ENCODE measurements at regions not wholly inside any gene's neighbourhood (a gene's known extent, or its start where the extent isn't known, plus 50 kb on each side); places are given as distances from the start of the nearest gene placed in this dataset.
A peak's percentile ranks its signal among the peaks of the same experiment; 100 is the strongest.

- Histone ChIP-seq H3K27me3 (no peaks in the 10 kb centered on the region), H3K4me3 (no peak overlapping the region), H3K27ac (no peak overlapping the region), H3K36me3 (no peaks in the 10 kb centered on the region), H3K9me3 (no peaks in the 10 kb centered on the region), H3K4me1 (no peaks in the 10 kb centered on the region)
- no peak for DNase-seq (ENCODE audit: low spot score)
- TF ChIP-seq CTCF (IDR thresholded peaks at IDR 0.05): no peak
Observed at GRCh38 chr11:19327280-19327679, 86.5 kb upstream of the E2F8 start.

DNA sequence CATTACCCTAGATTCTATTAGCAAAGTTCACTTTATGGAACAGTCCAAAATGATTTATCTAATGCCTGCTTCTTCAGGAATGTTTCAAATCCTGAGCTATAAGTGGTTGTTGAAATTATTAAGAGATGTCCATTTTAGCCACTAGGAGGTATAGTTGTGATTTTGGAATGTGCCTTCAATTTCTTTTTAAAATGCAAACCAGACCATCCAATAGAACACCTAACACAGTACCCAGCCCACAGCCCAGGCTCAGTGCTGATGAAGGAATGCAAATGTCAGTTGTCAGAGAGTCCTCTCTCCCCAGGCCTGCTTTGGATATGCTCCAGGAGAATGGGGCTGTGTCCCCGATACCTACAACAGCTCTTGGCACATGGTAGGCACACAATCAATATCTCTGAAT lies 85.8 kb upstream of the E2F8 start:
- no peaks in the 10 kb centered on the region for H3K27me3 ChIP-seq
- H3K4me3 ChIP-seq: no peak overlapping the region
- H3K9me3 ChIP-seq: no peaks in the 10 kb centered on the region
- DNase-seq (ENCODE audit: low spot score): no peak
- H3K27ac ChIP-seq: no peak overlapping the region
- no peaks in the 10 kb centered on the region for H3K4me1 ChIP-seq
- no peaks in the 10 kb centered on the region for H3K36me3 ChIP-seq
- peak in 1 of 2 donors; percentile 49 for TF ChIP-seq CTCF (IDR thresholded peaks at IDR 0.05)

DNA sequence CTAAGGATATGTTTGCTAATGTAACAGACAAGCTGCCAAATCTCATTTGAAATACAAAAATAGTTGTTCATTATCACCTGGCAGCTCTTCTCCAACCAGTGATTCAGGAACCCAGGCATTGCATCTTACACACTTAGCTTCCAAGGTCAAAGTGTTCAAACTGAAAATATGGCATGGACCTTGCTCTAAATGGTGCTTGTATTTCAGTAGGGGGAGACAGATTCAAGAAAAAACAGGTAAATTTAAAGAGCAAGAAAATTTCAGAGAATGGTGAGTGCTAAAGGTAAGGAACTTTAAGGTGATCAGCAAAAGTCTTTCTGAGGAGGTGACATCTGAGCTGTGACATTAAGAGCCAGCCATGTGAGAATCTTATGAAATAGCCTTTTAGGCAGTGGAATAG lies 82.8 kb upstream of the E2F8 start:
- H3K27me3 ChIP-seq: no peaks in the 10 kb centered on the region
- DNase-seq (ENCODE audit: low spot score): no peak
- no peaks in the 10 kb centered on the region for H3K4me1 ChIP-seq
- no peaks in the 10 kb centered on the region for H3K36me3 ChIP-seq
- no peak for TF ChIP-seq CTCF (IDR thresholded peaks at IDR 0.05)
- H3K27ac ChIP-seq: no peak overlapping the region
- no peaks in the 10 kb centered on the region for H3K9me3 ChIP-seq
- no peak overlapping the region for H3K4me3 ChIP-seq

GRCh38 chr11:19321351-19321750 lies 80.6 kb upstream of the E2F8 start:
- Histone ChIP-seq H3K27ac (no peak overlapping the region), H3K4me3 (no peak overlapping the region), H3K36me3 (no peaks in the 10 kb centered on the region), H3K27me3 (no peaks in the 10 kb centered on the region), H3K9me3 (no peaks in the 10 kb centered on the region), H3K4me1 (peaks cover 0 to 8% of the 10 kb centered on the region in 2 donors)
- no peak for TF ChIP-seq CTCF (IDR thresholded peaks at IDR 0.05)
- no peak for DNase-seq (ENCODE audit: low spot score)

- DNase-seq (ENCODE audit: low spot score): no peak
Observed at GRCh38 chr11:19320827-19321226, 80.1 kb upstream of the E2F8 start.

More at GRCh38 chr11:19320827-19321226, 80.1 kb upstream of the E2F8 start:
- TF ChIP-seq CTCF (IDR thresholded peaks at IDR 0.05): no peak
- Histone ChIP-seq H3K27me3 (no peaks in the 10 kb centered on the region), H3K36me3 (no peaks in the 10 kb centered on the region), H3K4me3 (no peak overlapping the region), H3K9me3 (no peaks in the 10 kb centered on the region), H3K27ac (no peak overlapping the region), H3K4me1 (peaks cover 0 to 10% of the 10 kb centered on the region in 2 donors)

Measured in right atrium auricular region (tissue), 2 donors.